NCI-H510A (cell line): ENCODE measurements at regions not wholly inside any gene's neighbourhood (a gene's known extent, or its start where the extent isn't known, plus 50 kb on each side); places are given as distances from the start of the nearest gene placed in this dataset.

Experiments used
- DNase-seq: peaks from one replicate; lab custom pipeline; 2025; lab: John Stamatoyannopoulos, UW

- DNase-seq, result no peak
Measured at GRCh38 chr4:1463088-1463926, 57.1 kb upstream of the NKX1-1 start.

DNA sequence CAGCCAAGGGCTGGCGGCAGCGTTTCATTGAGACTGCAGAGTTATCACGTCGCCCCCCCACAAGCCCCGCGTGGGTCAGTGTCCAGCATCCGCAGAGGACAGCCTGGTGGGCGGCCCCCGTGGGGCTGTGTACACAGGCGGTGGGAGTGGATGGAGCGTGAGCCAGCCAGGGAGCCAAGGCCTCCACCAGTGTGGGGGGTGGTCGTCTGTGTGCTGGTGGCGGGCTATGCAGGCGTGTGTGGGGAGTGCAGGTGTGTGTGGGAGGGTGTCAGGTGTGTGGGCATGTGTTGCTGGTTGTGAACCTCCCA lies 56.5 kb upstream of the NKX1-1 start:
- no peak for DNase-seq

GRCh38 chr4:1462009-1462767 lies 55.9 kb upstream of the NKX1-1 start:
- DNase-seq, result no peak

- no peak for DNase-seq
Measured at GRCh38 chr4:1460967-1461868, 55.0 kb upstream of the NKX1-1 start.

DNA sequence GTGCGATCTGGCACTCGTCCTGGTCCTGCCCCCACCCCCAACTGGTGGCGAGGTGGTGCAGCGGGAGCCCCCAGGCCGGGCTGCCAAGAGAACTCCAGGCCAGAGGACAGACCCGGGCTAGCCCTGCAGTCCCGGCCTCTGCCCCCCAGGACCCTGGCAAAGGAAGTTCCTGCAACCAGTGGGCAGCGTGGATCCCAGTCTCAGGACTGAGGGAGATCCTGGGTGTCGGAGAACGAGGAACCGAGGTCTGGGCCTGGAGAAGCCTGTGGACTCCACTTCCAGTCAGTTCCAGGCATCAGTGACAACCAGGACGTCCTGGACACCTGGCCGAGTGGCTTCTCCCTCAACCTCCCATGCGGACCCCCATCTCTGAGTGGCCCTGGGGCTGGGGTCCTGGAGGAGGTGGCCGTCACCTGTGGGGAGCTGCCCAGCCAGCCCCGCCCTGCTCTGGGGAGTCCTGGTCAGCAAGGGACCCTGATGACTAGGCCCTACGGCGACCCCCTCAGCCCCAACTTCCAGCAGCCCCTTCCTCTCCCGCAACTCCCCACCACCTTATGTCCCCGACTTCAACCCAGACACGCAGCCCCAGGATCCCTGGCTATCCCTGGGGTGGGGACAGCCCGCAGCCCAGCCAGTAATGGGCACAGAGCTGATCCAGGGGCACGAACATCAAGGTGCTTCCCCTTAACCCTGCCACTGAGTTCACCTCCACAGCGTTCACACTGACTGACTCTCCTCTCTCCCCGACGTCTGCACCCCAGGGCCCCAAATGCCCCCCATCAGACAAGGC lies 53.7 kb upstream of the NKX1-1 start:
- DNase-seq, result no peak

DNA sequence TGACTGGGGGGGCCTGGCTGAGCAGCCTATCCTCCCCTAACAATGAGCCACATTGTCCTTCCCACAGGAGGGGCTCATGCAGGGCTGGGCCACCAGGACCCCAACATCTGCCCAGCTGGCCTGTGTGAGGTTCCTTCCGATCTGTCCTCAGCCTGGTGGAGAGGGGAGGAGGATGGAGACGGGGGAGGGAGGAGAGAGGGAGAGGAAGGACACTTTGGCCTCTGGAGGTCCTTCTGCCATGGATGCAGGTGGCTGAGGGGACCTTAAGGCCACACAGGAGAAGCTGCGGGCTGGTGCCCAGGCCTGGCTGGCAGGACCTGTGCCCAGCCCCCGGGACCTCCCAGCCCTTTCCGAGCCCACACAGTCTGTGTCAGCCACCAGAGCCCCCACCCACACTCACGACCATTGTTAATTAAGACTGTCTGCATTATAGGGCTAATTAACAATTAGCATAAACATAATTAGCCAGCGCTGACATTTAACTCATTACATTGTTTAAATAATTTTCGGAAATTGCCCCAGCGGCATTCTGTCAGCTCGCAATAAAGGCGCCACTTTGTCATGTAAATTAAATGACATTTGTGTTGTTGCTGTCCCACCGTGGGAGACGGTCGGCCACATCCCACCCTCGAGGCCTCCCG lies 53.0 kb upstream of the NKX1-1 start:
- no peak for DNase-seq

GRCh38 chr4:1458581-1458980 lies 52.3 kb upstream of the NKX1-1 start:
- no peak for DNase-seq
